ENCODE measurements at regions not wholly inside any gene's neighbourhood (a gene's known extent, or its start where the extent isn't known, plus 50 kb on each side); places are given as distances from the start of the nearest gene placed in this dataset.

DNA sequence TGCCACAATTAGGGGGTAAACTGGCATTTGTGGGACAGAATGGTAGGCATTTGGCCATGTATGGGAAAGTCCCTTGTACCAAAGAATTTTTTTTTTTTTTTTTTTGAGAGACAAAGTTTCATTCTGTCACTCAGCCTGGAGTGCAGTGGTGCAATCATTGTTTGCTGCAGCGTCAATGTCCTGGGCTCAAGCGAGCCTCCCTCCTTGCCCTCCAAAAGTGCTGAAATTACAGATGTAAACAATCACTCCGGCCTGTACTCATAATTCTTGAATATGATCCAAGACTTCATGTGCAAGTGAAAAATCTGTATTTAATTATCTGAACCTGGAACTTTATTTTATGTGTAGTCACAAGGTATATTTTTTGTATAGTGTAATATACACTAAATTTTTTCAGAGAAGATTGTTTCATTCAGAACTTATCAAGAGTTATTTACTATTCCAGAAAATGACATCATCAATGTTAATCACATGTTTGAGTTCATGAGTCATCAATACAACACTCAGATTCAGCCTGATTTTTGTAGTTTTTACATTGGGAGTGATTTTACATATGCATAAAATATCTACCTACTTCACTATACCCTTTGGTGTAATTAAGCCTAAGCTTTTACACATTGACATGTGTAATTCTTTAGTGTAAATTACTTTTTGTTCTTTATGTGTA is 138.7 kb upstream of the L3MBTL4 start:
- Histone ChIP-seq H3K4me3 (ENCODE audit: low read depth, low read length, poor library complexity, severe bottlenecking) (no peak overlapping the region), H3K27ac (ENCODE audit: low read depth, low read length, poor library complexity, severe bottlenecking) (no peak overlapping the region), H3K4me2 (ENCODE audit: low read length) (no peak overlapping the region), H4K20me1 (ENCODE audit: insufficient read depth, low read length) (no peaks in the 10 kb centered on the region), H3K4me1 (ENCODE audit: insufficient read depth, low read length, poor library complexity, severe bottlenecking) (no peaks in the 10 kb centered on the region), H3K79me2 (ENCODE audit: insufficient read depth, low read depth, low read length) (no peaks in the 10 kb centered on the region), H3K36me3 (ENCODE audit: insufficient read depth, low read length) (no peaks in the 10 kb centered on the region), H3K9me3 (ENCODE audit: low read length) (no peaks in the 10 kb centered on the region), H2AFZ (ENCODE audit: low read length) (no peak overlapping the region), H3K9me2 (ENCODE audit: insufficient read depth, low read length) (no peaks in the 10 kb centered on the region)
- POLR2A ChIA-PET: no interaction called here
- no peak for TF ChIP-seq EZH2phosphoT487 (IDR thresholded peaks at IDR 0.05; ENCODE audit: borderline replicate concordance, low read depth, low read length)
- TF ChIP-seq, protein P1, sequence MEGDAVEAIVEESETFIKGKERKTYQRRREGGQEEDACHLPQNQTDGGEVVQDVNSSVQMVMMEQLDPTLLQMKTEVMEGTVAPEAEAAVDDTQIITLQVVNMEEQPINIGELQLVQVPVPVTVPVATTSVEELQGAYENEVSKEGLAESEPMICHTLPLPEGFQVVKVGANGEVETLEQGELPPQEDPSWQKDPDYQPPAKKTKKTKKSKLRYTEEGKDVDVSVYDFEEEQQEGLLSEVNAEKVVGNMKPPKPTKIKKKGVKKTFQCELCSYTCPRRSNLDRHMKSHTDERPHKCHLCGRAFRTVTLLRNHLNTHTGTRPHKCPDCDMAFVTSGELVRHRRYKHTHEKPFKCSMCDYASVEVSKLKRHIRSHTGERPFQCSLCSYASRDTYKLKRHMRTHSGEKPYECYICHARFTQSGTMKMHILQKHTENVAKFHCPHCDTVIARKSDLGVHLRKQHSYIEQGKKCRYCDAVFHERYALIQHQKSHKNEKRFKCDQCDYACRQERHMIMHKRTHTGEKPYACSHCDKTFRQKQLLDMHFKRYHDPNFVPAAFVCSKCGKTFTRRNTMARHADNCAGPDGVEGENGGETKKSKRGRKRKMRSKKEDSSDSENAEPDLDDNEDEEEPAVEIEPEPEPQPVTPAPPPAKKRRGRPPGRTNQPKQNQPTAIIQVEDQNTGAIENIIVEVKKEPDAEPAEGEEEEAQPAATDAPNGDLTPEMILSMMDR (conservative IDR thresholded peaks at IDR 0.05; ENCODE audit: low read length): no peak
- DNase-seq (ENCODE audit: low spot score): no peak
- intact Hi-C loops (cut with micrococcal nuclease; ENCODE audit: unreplicated experiment): no loop called here
- CTCF ChIA-PET (ENCODE audit: unreplicated experiment): no interaction called here
- no TSS peak for BruUV-seq (replicated peaks)

GRCh38 chr18:6557057-6557769 is 142.5 kb upstream of the L3MBTL4 start:
- CTCF ChIA-PET (ENCODE audit: unreplicated experiment): no interaction called here

More at GRCh38 chr18:6557057-6557769, 142.5 kb upstream of the L3MBTL4 start:
- Histone ChIP-seq H3K79me2 (ENCODE audit: insufficient read depth, low read depth, low read length) (no peaks in the 10 kb centered on the region), H3K9me2 (ENCODE audit: insufficient read depth, low read length) (no peaks in the 10 kb centered on the region), H3K36me3 (ENCODE audit: insufficient read depth, low read length) (no peaks in the 10 kb centered on the region), H3K27ac (ENCODE audit: low read depth, low read length, poor library complexity, severe bottlenecking) (no peak overlapping the region), H3K4me1 (ENCODE audit: insufficient read depth, low read length, poor library complexity, severe bottlenecking) (no peaks in the 10 kb centered on the region), H2AFZ (ENCODE audit: low read length) (no peak overlapping the region), H3K4me2 (ENCODE audit: low read length) (no peak overlapping the region), H4K20me1 (ENCODE audit: insufficient read depth, low read length) (no peaks in the 10 kb centered on the region), H3K9me3 (ENCODE audit: low read length) (no peaks in the 10 kb centered on the region), H3K4me3 (ENCODE audit: low read depth, low read length, poor library complexity, severe bottlenecking) (no peak overlapping the region)
- TF ChIP-seq, protein P1 (conservative IDR thresholded peaks at IDR 0.05; ENCODE audit: low read length): no peak
- no peak for TF ChIP-seq EZH2phosphoT487 (IDR thresholded peaks at IDR 0.05; ENCODE audit: borderline replicate concordance, low read depth, low read length)
- intact Hi-C loops (cut with micrococcal nuclease; ENCODE audit: unreplicated experiment): no loop called here
- no peak for DNase-seq (ENCODE audit: low spot score)
- BruUV-seq (replicated peaks): no TSS peak
- POLR2A ChIA-PET: no interaction called here
